Stimulated activated CD4-positive, alpha-beta T cell treated with anti-CD3 and anti-CD28 coated beads, Interleukin-2, amount 100 ng/mL, for 24 hours (primary cell): ENCODE measurements at regions not wholly inside any gene's neighbourhood (a gene's known extent, or its start where the extent isn't known, plus 50 kb on each side); places are given as distances from the start of the nearest gene placed in this dataset.

Experiments used
- DNase-seq, 2 donors: peaks; one replicate each; pipeline ENCODE4 v3.0.0-alpha.2; 2020

DNA sequence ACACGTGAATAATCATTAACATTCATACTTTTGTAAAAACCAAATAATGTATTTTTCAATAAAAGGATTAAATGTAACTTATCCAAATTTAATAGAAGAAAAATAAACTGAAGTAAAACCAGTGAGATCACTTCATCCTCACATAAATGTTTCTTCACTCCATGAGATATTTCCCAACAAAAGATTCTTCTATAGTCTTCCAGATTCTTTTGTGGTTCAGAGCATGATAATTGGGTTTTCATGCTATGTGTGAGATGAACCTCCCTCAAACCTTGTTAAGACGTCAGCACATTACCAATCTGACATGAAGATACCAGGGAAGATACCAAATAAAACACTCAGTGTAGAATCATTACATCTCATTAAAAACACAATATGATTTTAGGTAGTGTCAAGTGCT, 62.9 kb upstream of the OXGR1 start:
- DNase-seq = no peak

DNA sequence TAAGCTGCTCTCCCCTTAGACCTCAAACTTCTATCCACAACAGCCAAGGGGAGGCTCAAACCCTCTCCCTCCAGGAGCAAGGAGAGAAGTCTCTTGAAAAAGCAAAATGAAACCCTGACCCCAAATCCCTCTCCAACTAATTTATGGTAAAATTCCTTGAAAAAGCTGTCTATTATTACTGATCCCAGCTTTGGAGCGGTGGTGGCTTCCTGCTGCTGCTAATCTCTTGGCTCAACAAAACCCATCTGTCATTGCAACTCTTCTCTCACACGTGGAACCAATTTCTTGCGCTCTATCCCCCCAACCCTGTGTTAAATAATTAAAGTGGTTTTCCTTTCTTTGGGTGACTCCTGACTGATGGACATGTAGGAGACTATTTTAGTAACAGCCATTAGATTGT, 64.1 kb upstream of the OXGR1 start:
- no peak for DNase-seq

DNA sequence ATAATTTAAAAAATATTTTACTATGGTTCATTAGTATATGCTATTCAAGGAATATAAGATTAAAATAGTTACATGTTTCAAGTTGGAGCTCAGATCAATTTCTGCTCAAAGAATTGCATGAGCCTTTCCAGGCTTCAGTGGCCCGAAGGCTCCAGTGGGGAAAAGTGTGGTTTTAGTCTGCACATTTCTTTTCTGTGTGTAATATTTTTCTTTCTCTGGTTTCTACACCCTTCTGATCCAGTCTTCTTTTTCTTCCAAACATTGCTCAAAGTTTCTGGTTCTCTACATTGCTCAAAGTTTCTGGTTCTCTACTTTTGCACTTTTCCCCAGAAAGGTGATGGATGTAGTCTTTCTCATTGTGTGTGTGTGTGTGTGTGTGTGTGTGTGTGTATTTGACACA, 64.7 kb upstream of the OXGR1 start:
- no peak for DNase-seq

DNA sequence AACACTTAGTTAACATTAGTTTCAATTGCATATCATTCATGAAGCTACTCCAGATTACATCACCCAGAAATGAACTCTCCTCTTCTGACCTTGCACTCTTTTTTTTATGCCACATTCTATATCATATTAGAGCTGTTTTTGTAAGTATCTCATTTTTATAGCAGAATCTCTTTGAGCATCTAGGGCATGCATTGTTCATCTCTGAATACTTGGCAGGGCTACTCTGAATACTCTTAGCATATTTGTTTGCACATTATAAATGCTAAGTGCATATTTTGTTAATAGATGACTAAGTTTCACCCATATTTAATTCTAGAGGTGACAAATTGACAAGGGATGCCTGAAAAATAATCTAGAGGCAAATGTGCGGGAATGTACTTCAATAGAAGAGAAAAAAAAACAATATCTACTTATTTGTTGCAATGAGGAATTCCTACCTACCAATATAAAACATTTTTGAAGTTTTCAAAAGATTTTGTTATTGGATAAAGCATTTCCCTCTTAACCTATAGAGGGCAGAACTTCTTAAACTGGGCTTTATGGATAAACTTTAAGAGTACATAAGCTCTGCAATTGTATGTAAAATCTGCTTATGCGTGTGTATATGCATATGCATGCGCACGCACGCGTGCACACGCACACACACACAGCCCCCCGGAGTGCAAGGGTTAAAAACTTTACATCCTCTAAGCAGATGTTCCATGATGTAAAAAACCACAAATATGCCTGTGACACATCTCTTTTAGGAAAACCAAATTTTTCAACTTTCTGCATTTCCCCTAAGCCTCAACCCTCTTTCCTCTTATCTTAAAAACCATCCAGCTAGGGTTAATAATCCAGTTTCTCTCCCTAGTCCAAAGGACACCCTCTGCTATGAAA, 73.0 kb upstream of the OXGR1 start:
- no peak for DNase-seq

DNA sequence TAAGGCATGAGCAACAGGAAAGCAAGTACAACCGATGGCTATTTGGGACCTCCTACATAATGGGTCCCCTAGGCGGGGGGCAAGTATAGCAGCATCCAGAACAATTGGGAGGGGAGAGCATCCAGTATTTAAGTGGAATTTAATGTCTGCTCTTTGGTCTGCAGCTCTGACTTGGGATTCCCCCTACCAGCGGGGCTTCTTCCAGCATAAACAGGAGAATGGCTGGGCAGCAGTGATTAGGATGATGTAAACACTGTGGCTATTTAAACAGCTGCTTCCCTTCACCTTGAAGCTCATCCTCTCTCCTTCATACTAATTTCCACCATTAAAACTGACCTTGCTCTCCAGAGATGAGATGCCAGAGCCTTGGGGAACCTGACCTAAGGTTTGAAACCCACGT, 73.9 kb upstream of the OXGR1 start:
- no peak for DNase-seq

DNA sequence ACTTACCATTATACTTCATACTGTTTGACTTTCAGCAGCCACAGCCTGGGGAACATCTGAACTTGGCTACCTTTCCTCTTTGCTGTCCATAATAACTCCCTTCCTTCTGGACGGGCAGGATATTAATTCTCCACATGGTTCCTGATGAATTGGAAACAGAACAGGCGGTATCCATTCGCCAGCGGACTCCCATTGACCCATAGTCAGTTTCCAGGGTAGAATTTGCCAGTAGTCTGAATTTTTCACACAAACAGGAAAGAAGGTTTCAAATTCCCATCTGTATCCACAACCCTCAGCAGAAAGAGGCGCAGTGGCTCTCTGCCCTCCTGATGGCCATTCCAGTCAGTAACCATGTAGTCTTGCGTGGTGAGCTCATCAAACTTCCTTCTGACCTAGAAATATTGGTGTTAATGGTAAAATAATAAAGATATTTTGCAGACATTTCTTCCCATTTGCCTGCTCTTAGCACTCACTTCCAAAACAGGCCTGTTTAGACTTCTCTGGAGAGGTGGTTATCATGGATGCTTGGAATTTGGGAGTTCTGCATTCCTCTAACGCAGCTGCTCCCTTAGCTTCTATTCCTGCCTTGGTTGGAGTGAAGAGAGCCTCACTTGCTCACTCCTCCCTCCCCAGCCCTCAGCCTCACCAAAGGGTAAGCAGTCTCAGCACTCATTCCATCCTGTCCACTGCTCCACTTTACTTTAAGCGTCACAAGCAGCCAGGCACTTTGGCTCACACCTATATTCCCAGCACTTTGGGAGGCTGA, 75.0 kb upstream of the OXGR1 start:
- no peak for DNase-seq

DNA sequence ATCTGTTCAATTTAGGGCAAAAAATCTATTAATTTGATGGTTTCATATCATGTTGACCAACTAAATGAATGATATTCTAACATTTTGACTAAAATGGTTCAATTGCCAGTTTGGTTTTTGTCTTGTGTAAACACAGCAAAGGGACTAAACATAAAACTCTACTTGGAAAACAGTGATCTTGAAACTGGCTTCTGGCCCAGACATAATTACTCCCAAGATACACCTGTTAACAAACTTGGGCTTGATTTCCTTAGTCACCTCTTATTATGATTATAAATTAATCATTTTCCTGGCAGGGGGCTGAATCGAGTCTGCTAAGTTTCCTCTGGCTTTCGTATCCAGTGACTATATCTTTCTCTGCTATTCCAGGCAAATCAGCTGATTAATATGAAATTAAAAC, 78.0 kb upstream of the OXGR1 start:
- DNase-seq = no peak

DNA sequence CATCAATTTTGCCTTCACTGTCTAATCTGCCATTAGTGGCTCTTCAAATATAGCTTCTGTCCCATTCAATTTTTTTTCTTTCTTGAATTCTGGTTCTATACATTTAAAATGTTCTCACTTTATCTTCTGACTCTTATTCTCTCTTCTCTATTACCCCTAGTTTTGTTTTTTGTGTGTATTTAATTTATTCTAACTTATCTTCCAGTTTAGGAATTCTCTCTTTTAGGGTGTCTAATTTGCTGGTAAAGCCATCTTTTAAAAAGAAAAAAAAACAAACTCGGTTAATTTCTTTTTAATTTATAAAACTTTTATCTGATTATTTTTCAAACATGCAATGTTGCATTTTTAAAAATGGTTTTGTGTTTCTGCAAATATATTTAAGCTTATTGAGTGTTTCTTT, 80.3 kb upstream of the OXGR1 start:
- no peak for DNase-seq

DNA sequence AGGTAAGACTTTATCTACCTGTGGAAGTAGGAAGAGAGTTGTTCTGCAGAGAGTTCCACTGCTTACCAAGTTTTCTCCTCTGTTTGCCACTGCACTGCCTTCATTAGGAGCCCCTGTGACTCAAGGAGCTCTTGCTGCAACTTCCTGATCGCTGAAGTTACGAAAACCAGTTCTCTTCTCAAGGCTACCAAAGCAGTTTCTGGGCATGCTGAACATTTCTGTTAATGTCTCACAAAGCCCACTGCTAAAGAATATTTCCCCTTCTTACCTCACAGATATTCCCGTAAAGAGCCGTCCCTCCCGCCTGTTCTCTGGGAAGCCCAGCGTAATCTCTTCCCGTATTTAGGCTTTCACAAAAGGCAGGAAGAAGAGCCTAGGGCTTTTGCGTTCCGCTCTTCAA, 82.6 kb upstream of the OXGR1 start:
- no peak for DNase-seq

DNA sequence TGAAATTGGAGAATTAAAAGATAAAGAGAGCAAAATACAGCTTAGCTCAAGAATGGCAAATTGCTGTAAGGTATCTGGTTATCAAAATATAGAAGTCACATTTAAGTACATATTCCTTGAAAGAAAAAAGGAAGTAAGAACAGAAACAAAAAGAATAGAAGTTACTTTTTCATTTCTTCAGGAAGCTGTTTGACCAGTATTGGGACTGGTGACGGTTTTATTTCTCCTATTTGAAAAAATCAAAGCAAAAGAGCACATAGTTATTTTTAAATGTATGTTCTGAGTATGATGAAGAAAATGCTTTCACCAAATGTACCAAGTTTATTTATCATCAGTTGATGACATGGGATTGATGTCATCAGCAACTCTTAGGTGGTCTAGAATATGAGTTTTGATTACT, 83.1 kb upstream of the OXGR1 start:
- DNase-seq = no peak

DNA sequence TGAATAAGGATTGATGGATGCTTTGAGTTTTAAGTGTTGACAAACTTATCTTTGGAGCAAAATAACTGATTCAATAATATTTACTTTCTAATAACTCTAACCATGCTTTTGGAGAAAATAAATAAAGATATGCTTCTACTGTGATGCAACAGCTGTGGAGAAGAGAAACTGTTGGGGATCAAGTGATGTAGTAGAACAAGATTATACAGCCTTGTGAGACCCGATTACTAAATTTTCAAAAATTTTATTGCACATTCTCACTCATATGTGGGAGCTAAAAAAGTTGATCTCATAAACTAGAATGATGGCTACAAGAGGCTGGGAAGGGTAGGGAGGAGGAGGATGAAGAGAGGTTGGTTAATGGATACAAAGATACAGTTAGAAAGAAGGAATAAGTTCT, 85.5 kb upstream of the OXGR1 start:
- no peak for DNase-seq

DNA sequence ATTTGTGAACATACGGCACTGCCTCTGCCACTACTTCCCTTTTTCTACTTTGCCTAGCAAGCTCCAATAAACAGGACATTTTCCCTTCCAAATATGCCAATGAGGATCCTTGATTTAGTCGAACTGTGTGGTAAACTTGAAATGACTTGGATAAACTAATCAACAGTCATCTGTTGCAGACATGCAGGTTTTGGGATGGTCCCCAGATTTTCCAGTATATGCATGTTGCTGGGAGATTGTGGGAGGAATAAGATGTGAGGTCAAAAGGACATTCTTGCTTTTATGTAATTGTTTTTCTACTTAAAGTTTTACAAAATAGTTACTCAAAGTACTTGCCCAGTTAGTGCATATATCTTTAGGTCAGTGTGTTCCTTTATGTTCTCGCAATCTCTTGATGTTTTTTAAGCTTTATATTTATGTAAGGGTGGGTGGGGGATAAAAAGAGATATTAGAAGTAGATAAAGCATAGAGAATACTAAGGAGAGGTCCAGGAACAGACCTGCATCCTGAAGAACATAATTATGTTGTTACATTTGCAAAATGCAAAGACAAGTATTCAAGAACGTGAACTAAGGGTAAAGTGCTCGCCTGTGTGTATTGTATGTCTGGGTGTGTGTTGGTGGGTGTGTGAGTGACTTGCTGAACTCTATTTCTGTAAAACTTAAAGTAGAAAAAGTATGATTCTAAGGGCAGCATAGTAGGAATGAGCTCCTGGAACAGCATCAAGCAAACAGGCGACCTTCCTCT, 88.4 kb upstream of the OXGR1 start:
- no peak for DNase-seq

DNA sequence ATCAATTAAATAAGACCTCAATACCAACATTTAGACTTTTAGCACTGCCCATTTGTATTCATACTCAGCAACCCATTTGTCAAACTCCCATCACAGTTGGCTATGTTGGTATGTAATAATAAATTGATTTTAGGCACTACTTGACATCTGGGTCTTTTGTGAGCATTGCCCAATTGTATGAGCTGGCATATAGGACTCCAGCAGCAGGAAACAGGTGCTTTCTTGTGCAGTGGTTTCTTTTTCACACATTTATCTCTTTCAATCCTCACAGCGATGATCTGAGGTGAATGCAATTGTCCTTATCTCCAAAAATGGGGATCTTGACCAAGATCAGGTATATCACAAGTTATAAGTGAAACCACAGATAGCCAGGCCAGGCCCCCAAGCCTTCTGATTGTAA, 96.9 kb upstream of the OXGR1 start:
- no peak for DNase-seq

DNA sequence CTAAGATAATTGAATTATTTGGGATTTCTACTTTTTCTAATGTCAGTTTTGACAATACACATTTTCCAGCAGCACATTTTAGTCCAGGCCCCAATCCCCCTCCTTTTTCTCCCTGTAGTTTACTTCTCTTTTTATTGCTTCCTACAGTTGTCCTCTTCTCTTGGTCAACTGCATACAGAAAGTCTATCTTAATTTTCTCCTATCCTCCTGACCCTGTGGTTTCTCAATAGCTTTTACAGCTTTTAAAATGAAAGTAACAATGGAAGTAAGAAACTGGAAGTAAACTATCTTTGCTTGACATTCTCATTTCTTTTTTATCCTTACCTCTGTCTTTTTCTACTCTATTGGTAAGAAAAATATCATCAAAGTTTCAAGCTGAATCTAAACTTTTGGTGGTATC, 106.5 kb upstream of the OXGR1 start:
- DNase-seq = no peak

DNA sequence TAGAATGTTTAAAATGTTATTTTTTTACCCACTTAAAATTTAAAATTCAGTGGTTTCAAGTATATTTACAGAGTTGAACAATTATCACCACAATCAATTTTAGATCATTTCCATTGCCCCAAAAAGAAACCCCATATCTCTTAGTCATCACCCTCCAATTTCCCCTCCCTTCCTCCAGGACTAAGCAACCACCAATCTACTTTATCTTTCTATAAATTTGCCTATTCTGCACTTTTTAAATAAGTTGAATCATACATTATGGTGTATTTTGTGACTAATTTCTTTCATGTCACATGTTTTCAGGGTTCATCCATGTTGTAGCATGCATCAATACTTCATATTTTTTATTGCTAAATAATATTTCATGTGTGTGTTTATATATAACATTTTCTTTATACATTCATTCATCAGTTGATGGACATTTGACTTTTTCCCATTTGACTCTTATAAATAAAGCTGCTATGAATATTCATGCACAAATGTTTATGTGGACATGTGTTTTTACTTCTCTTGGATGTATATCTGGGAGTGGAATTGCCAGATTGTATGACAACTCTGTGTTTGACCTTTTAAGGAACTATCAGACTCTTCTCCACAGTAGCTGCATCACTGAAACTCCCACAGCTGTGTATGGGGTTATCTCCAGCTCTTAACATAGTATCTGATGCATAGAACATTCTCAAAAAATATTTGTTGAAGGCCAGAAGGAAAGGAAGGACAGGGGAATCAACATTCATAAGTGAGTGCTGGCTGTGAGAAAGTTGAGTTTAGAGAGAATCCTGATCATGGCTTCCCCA, 107.8 kb upstream of the OXGR1 start:
- DNase-seq = no peak

DNA sequence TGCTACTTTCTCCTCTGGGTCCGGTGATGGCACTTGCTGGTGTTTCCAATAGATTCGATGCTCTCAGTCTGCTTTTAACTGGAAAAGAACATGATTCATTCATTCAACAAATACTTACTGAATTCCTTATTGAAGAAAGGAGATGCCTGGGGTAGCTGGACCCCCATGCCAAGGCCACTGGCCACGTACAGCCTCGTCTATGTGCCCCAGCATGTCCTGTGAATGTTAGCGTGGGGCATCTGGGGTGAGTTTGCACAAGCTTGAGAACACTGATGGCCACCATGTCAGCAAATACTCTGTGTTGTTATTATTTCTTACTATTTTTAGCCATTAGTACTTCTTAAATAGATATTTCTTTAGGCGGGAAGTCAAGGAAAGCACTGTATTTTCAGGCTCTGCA, 112.0 kb upstream of the OXGR1 start:
- no peak for DNase-seq

DNA sequence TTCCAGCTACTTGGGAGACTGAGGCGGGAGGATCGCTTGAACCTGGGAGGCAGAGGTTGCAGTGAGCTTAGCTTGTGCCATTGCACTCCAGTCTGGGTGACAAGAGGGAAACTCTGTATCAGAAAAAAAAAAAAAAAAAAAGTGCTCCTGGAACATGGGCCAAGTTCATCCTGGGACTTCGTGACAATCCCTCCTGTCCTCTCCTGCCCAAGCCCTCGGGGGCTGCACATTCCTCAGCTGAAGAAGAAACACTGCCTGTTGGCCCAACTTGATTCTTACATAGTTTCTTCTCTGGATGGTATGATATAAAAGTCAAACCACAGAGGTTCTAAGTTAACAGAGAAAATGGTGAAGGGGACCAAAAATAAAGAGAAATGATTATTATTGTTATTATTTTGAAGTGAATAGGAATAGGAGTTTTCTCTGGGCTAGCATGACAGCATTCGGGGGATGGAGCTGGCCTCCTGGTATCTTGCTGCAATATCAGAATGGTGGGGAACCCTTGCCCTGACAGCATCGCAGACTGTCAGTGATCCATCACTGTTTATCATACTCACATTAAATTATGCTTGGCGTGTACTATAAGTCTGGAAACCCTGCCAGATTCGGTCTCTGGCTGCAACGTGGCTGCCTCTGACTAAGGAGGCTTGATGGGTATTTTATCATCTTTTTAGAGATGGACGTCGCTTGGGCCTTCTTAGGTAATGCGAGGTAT, 113.7 kb upstream of the OXGR1 start:
- no peak for DNase-seq

DNA sequence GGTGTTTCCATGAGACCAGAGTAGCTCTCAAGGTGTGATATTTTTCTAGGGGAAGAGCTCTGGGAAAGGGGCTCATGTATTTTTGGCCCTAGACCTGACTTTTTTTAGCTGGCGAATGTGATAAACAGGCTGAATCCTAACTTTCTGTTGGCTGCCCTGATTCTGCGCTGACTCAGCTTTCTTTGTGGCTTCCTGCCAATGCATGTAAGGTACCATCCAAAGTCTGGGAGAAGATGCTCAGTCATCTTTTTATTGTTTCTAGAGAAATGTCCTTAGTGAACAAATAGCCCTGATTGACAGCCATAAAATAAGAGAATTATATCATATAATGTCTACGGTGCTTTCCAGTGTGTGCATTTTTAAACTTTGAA, 113.6 kb upstream of the MBNL2 start:
- no peak for DNase-seq

DNA sequence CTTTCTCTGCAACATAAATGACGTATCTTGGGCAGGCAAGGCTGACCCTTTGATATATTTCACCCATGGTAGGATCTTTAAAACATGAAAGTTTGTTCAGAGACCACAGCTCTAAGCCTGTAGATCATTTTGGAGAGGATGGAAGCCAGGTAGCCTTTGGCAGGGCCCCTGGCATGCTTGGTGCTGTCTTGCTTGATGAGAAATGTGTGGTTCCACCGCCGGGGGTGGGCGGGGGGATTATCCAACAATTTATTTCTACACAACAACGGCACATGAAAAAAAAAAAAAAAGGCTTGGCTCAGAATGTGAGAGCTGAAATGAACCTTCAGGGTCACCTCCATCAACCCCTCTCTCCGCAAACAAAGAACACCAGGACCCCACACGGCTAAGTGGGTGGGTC, 112.9 kb upstream of the MBNL2 start:
- DNase-seq = no peak

DNA sequence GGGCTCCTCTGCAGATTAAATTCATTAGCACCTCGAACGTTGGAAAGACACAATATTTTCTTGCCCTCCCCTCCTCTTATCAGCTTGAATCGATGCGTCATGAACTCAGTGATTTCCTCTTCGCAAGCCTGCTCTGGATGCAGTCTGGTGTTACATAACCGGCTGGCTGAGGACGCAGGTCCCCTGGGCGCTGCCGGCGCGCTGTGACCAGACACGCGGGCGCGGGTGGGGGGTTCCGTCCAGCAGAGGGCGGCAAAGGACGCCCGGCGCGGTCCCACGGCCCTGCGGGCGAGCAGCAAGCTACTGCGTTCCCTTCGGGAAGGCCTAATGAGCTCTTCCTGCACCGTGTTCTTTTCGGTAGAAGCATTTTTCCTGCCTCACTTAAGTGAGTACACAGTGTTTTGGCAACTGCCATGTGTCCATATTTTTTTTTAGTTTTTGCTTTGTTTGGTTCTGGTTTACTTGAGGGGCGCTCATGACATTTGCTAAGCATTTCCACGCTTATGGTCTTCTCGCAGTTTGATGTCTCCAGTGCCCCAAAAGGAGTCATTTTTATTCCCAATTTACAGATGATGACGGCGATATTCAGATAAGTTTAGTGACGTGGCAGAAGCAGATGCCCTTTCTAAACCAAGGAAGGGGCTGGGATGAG, 112.2 kb upstream of the MBNL2 start:
- DNase-seq = peak; percentile 84 to 85

DNA sequence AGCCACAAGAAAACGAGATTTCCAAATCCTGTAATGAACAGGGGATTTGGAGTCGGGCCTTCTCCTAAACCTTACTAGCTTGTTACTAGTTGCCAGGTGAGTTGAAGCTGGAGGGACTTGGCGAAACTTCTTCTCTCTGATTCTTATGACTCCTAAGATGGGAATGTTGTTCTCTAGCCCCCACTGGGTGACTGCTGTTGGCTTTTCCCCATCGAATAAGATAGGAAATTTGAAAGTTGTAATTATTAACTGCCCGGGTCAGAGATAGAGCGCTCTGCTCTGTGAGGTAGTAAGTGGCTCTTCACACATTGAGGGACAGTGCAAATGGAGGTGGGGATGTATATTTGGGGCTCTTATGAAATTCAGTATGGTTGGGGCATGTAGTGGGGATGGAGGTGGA, 111.2 kb upstream of the MBNL2 start:
- no peak for DNase-seq

DNA sequence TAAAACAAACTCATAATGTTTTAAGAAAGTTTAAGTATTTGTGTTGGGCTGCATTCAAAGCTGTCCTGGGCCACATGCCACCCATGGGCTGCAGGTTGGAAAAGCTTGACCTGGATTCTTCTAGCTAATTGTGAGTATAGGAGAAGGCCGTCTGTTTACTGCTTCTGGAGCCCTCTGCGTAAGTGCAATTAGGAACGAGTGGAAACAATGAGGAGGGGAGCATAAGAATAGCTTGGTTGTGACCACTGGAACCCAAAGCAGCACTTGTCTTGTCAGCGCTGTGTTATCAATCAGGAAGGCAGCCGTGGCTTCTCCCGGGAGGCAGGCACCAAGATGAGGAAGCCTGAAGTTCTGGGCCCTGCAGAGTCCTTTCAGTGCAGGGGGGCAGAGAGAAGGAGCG, 110.4 kb upstream of the MBNL2 start:
- DNase-seq = no peak
